SK-N-MC (cell line): ENCODE measurements at regions not wholly inside any gene's neighbourhood (a gene's known extent, or its start where the extent isn't known, plus 50 kb on each side); places are given as distances from the start of the nearest gene placed in this dataset.
A peak's percentile ranks its signal among the peaks of the same experiment; 100 is the strongest.

Source experiments
- DNase-seq: peaks from one replicate; pipeline ENCODE4 v3.0.0-alpha.2; 2011; ENCODE audit warnings: low read depth, low spot score
- H3K27ac ChIP-seq: fragments of 200-600 bp; sonication (generic); 2 replicates; pipeline ENCODE4 v1.5.1; 2016; ENCODE audit warnings: mixed run types
- H3K36me3 ChIP-seq: fragments of 200-600 bp; sonication (generic); 2 replicates; pipeline ENCODE4 v1.6.1; 2017; ENCODE audit warnings: antibody characterized with exemption, low read length, mixed read lengths; ENCODE audit not compliant: insufficient read depth
- H3K4me3 ChIP-seq: fragments of 200-600 bp; sonication (generic); 2 replicates; pipeline ENCODE4 v1.5.1; 2016
- H3K9ac ChIP-seq: fragments of 200-600 bp; sonication (generic); 2 replicates; pipeline ENCODE4 v1.8.0; 2017; ENCODE audit warnings: mixed run types, mixed read lengths; ENCODE audit not compliant: insufficient read length
- H3K9me3 ChIP-seq: fragments of 200-600 bp; sonication (generic); 2 replicates; pipeline ENCODE4 v1.6.1; 2017; ENCODE audit warnings: low read depth, mild to moderate bottlenecking, antibody characterized with exemption, low read length, moderate library complexity, mixed read lengths
- EZH2 ChIP-seq: fragments of 200-600 bp; sonication (generic); IDR thresholded peaks from one replicate; pipeline ENCODE4 v1.6.1; 2017; ENCODE audit warnings: antibody characterized with exemption
- FOXP2 ChIP-seq: optimal IDR thresholded peaks from 2 replicates; pipeline ENCODE3; 2011; ENCODE audit warnings: mild to moderate bottlenecking, moderate library complexity; ENCODE audit not compliant: insufficient read depth; ENCODE audit errors: extremely low read length, control extremely low read depth
- POLR2AphosphoS5 ChIP-seq: IDR thresholded peaks from 2 replicates; pipeline ENCODE4 v1.6.1; 2012; ENCODE audit warnings: mild to moderate bottlenecking, low read depth, low read length, borderline replicate concordance

- Histone ChIP-seq H3K4me3 (no peak overlapping the region), H3K9ac (no peak overlapping the region), H3K27ac (no peak overlapping the region), H3K36me3 (no peaks in the 10 kb centered on the region), H3K9me3 (no peaks in the 10 kb centered on the region)
- DNase-seq = no peak
- peak; percentile 62 for TF ChIP-seq EZH2
- no peak for TF ChIP-seq POLR2AphosphoS5
- TF ChIP-seq FOXP2 = no peak
These were observed 262.3 kb upstream of the TNRC6C start for GRCh38 chr17:77696151-77696720.

- Histone ChIP-seq H3K27ac (no peak overlapping the region), H3K36me3 (no peaks in the 10 kb centered on the region), H3K9ac (no peak overlapping the region), H3K9me3 (no peaks in the 10 kb centered on the region), H3K4me3 (no peak overlapping the region)
- TF ChIP-seq POLR2AphosphoS5 = no peak
- no peak for TF ChIP-seq FOXP2
- TF ChIP-seq EZH2 = no peak
- DNase-seq = no peak
These were observed 261.6 kb upstream of the TNRC6C start for GRCh38 chr17:77696721-77697460.

- TF ChIP-seq POLR2AphosphoS5 (no peak), FOXP2 (no peak), EZH2 (no peak)
- H3K27ac ChIP-seq = no peak overlapping the region
- no peak for DNase-seq
- H3K9me3 ChIP-seq = no peaks in the 10 kb centered on the region
- no peaks in the 10 kb centered on the region for H3K36me3 ChIP-seq
- H3K9ac ChIP-seq = no peak overlapping the region
- H3K4me3 ChIP-seq = no peak overlapping the region
These were observed 260.8 kb upstream of the TNRC6C start for GRCh38 chr17:77697480-77698400.

- H3K27ac ChIP-seq = no peak overlapping the region
These were observed 259.4 kb upstream of the TNRC6C start for GRCh38 chr17:77698903-77699623.

GRCh38 chr17:77700165-77700881 is 258.2 kb upstream of the TNRC6C start:
- Histone ChIP-seq H3K36me3 (no peaks in the 10 kb centered on the region), H3K9ac (no peak overlapping the region), H3K4me3 (no peak overlapping the region), H3K27ac (no peak overlapping the region), H3K9me3 (no peaks in the 10 kb centered on the region)
- DNase-seq = no peak
- TF ChIP-seq POLR2AphosphoS5 = no peak
- no peak for TF ChIP-seq FOXP2
- no peak for TF ChIP-seq EZH2

More at GRCh38 chr17:77698903-77699623, 259.4 kb upstream of the TNRC6C start:
- H3K36me3 ChIP-seq = no peaks in the 10 kb centered on the region
- no peak for TF ChIP-seq EZH2
- no peak for TF ChIP-seq FOXP2
- TF ChIP-seq POLR2AphosphoS5 = no peak
- H3K9ac ChIP-seq = no peak overlapping the region
- no peak overlapping the region for H3K4me3 ChIP-seq
- DNase-seq = no peak
- no peaks in the 10 kb centered on the region for H3K9me3 ChIP-seq

- no peak overlapping the region for H3K4me3 ChIP-seq
- no peak for DNase-seq
- no peak overlapping the region for H3K27ac ChIP-seq
- H3K9ac ChIP-seq = no peak overlapping the region
- H3K9me3 ChIP-seq = no peaks in the 10 kb centered on the region
- TF ChIP-seq FOXP2 (no peak), POLR2AphosphoS5 (no peak), EZH2 (no peak)
- no peaks in the 10 kb centered on the region for H3K36me3 ChIP-seq
These were observed 256.5 kb upstream of the TNRC6C start for GRCh38 chr17:77701996-77702395.

- Histone ChIP-seq H3K9ac (no peak overlapping the region), H3K4me3 (no peak overlapping the region), H3K36me3 (no peaks in the 10 kb centered on the region), H3K27ac (no peak overlapping the region), H3K9me3 (no peaks in the 10 kb centered on the region)
- DNase-seq = no peak
- no peak for TF ChIP-seq POLR2AphosphoS5
- no peak for TF ChIP-seq FOXP2
These were observed 254.3 kb upstream of the TNRC6C start for GRCh38 chr17:77704048-77704815.
